HG03025 (cell line): ENCODE measurements at regions not wholly inside any gene's neighbourhood (a gene's known extent, or its start where the extent isn't known, plus 50 kb on each side); places are given as distances from the start of the nearest gene placed in this dataset.

Source experiments
- ATAC-seq: cut with Tn5 transposase; IDR thresholded peaks from one replicate; pipeline ENCODE4 v1.9.1; 2021; ENCODE audit warnings: mild to moderate bottlenecking, moderate library complexity; ENCODE audit not compliant: unreplicated experiment, low FRiP score

- ATAC-seq: no peak
These were observed 107.3 kb upstream of the MYCN start for GRCh38 chr2:15832849-15833680.

- ATAC-seq: no peak
These were observed 106.6 kb upstream of the MYCN start for GRCh38 chr2:15833731-15834130.

GRCh38 chr2:15834381-15835031, 105.8 kb upstream of the MYCN start:
- no peak for ATAC-seq

- ATAC-seq: no peak
These were observed 104.2 kb upstream of the MYCN start for GRCh38 chr2:15835991-15836688.

- no peak for ATAC-seq
These were observed 103.4 kb upstream of the MYCN start for GRCh38 chr2:15836689-15837610.

- ATAC-seq: no peak
These were observed 101.8 kb upstream of the MYCN start for GRCh38 chr2:15838481-15839090.

- no peak for ATAC-seq
These were observed 100.8 kb upstream of the MYCN start for GRCh38 chr2:15839426-15840124.

GRCh38 chr2:15840148-15840547, 100.2 kb upstream of the MYCN start:
- ATAC-seq: no peak

- ATAC-seq: no peak
These were observed 99.4 kb upstream of the MYCN start for GRCh38 chr2:15840969-15841368.

GRCh38 chr2:15841776-15842560, 98.4 kb upstream of the MYCN start:
- ATAC-seq: no peak

GRCh38 chr2:15842758-15843666, 97.3 kb upstream of the MYCN start:
- ATAC-seq: no peak

- no peak for ATAC-seq
These were observed 96.0 kb upstream of the MYCN start for GRCh38 chr2:15844211-15844801.

- ATAC-seq: no peak
These were observed 95.1 kb upstream of the MYCN start for GRCh38 chr2:15845294-15845693.

GRCh38 chr2:15845737-15846405, 94.5 kb upstream of the MYCN start:
- no peak for ATAC-seq

- ATAC-seq: no peak
These were observed 93.7 kb upstream of the MYCN start for GRCh38 chr2:15846626-15847025.

GRCh38 chr2:15850534-15850933, 89.8 kb upstream of the MYCN start:
- no peak for ATAC-seq
